LNCAP (cell line): ENCODE measurements at regions not wholly inside any gene's neighbourhood (a gene's known extent, or its start where the extent isn't known, plus 50 kb on each side); places are given as distances from the start of the nearest gene placed in this dataset.

ENCODE experiments used
- CTCF ChIP-seq: fragments of 450-650 bp; IDR thresholded peaks from 2 replicates; pipeline ENCODE4 v1.5.1; 2017; ENCODE audit warnings: mild to moderate bottlenecking

- TF ChIP-seq CTCF = no peak
These were observed 1377.4 kb downstream of the BRD1 start for GRCh38 chr22:48450188-48450825.

- no peak for TF ChIP-seq CTCF
These were observed 1378.0 kb downstream of the BRD1 start for GRCh38 chr22:48449466-48450187.

GRCh38 chr22:48448821-48449220, 1378.9 kb downstream of the BRD1 start:
- TF ChIP-seq CTCF = no peak

- TF ChIP-seq CTCF = no peak
These were observed 1382.4 kb downstream of the BRD1 start for GRCh38 chr22:48445113-48445827.

- TF ChIP-seq CTCF = no peak
These were observed 1383.2 kb downstream of the BRD1 start for GRCh38 chr22:48444320-48445112.

GRCh38 chr22:48443680-48444079, 1384.0 kb downstream of the BRD1 start:
- TF ChIP-seq CTCF = no peak

- no peak for TF ChIP-seq CTCF
These were observed 1385.0 kb downstream of the BRD1 start for GRCh38 chr22:48442663-48443062.
